Activated CD8-positive, alpha-beta memory T cell treated with anti-CD3 and anti-CD28 coated beads, Interleukin-2, amount 10 ng/mL, durations not matched to agents 7 days and 5 days (primary cell): ENCODE measurements at regions not wholly inside any gene's neighbourhood (a gene's known extent, or its start where the extent isn't known, plus 50 kb on each side); places are given as distances from the start of the nearest gene placed in this dataset.
"Not testable (repeated sequence)": the region's sequence is repeated elsewhere in the genome, so short reads cannot be mapped to it uniquely, and the experiment has no call there.

Source experiments
- ATAC-seq: fragments of 150-1000 bp; cut with Tn5 transposase; one replicate; pipeline ENCODE4 v1.10.0; 2021; ENCODE audit warnings: moderate library complexity
- CTCF ChIA-PET: fragments of 350-600 bp; sonication (Branson Sonifier 250); formaldehyde crosslinking; loops from one replicate; lab custom pipeline; 2021; ENCODE audit warnings: antibody characterized with exemption; lab: Charles Lee
- DNase-seq: peaks from one replicate; pipeline ENCODE4 v3.0.0-alpha.2; 2020
- H3K27ac Mint-ChIP-seq: one replicate; pipeline ENCODE4 v1.8.0; 2021; ENCODE audit warnings: mild to moderate bottlenecking, mixed read lengths
- H3K27me3 Mint-ChIP-seq: one replicate; pipeline ENCODE4 v1.8.0; 2021; ENCODE audit warnings: mixed read lengths
- H3K36me3 Mint-ChIP-seq: one replicate; pipeline ENCODE4 v1.8.0; 2021; ENCODE audit warnings: mild to moderate bottlenecking, mixed read lengths
- H3K4me1 Mint-ChIP-seq: one replicate; pipeline ENCODE4 v1.8.0; 2021; ENCODE audit warnings: mixed read lengths
- H3K4me3 Mint-ChIP-seq: one replicate; pipeline ENCODE4 v1.8.0; 2021; ENCODE audit warnings: mild to moderate bottlenecking, moderate library complexity, mixed read lengths
- H3K9me3 Mint-ChIP-seq: one replicate; pipeline ENCODE4 v1.8.0; 2022; ENCODE audit warnings: low read depth, mixed read lengths

GRCh38 chr17:16865077-16865613 lies 106.8 kb downstream of the TNFRSF13B start:
- H3K4me3 Mint-ChIP-seq, H3K27me3 Mint-ChIP-seq, H3K9me3 Mint-ChIP-seq, ATAC-seq, H3K27ac Mint-ChIP-seq, DNase-seq, H3K4me1 Mint-ChIP-seq, H3K36me3 Mint-ChIP-seq, CTCF ChIA-PET: not testable (repeated sequence)

- CTCF ChIA-PET, ATAC-seq, H3K4me3 Mint-ChIP-seq, H3K27me3 Mint-ChIP-seq, H3K9me3 Mint-ChIP-seq, H3K27ac Mint-ChIP-seq, H3K36me3 Mint-ChIP-seq, H3K4me1 Mint-ChIP-seq, DNase-seq: not testable (repeated sequence)
Measured at GRCh38 chr17:16864462-16865076, 107.3 kb downstream of the TNFRSF13B start.

GRCh38 chr17:16861152-16861551 lies 110.8 kb downstream of the TNFRSF13B start:
- H3K4me3 Mint-ChIP-seq, CTCF ChIA-PET, DNase-seq, H3K27ac Mint-ChIP-seq, H3K36me3 Mint-ChIP-seq, ATAC-seq, H3K4me1 Mint-ChIP-seq, H3K27me3 Mint-ChIP-seq, H3K9me3 Mint-ChIP-seq: not testable (repeated sequence)

GRCh38 chr17:16860467-16860866 lies 111.5 kb downstream of the TNFRSF13B start:
- ATAC-seq, DNase-seq, H3K4me1 Mint-ChIP-seq, CTCF ChIA-PET, H3K4me3 Mint-ChIP-seq, H3K27ac Mint-ChIP-seq, H3K36me3 Mint-ChIP-seq, H3K27me3 Mint-ChIP-seq, H3K9me3 Mint-ChIP-seq: not testable (repeated sequence)

- H3K9me3 Mint-ChIP-seq, H3K4me3 Mint-ChIP-seq, H3K4me1 Mint-ChIP-seq, H3K36me3 Mint-ChIP-seq, H3K27me3 Mint-ChIP-seq, ATAC-seq, CTCF ChIA-PET, H3K27ac Mint-ChIP-seq, DNase-seq: not testable (repeated sequence)
Measured at GRCh38 chr17:16859515-16859914, 112.4 kb downstream of the TNFRSF13B start.

GRCh38 chr17:16857746-16858145 lies 114.2 kb downstream of the TNFRSF13B start:
- H3K27ac Mint-ChIP-seq, H3K4me3 Mint-ChIP-seq, H3K9me3 Mint-ChIP-seq, H3K36me3 Mint-ChIP-seq, ATAC-seq, H3K27me3 Mint-ChIP-seq, H3K4me1 Mint-ChIP-seq, CTCF ChIA-PET, DNase-seq: not testable (repeated sequence)

- H3K36me3 Mint-ChIP-seq, H3K27me3 Mint-ChIP-seq, ATAC-seq, H3K4me3 Mint-ChIP-seq, H3K4me1 Mint-ChIP-seq, DNase-seq, CTCF ChIA-PET, H3K27ac Mint-ChIP-seq, H3K9me3 Mint-ChIP-seq: not testable (repeated sequence)
Measured at GRCh38 chr17:16856846-16857245, 115.1 kb downstream of the TNFRSF13B start.

GRCh38 chr17:16856171-16856570 lies 115.7 kb downstream of the TNFRSF13B start:
- DNase-seq, ATAC-seq, H3K4me3 Mint-ChIP-seq, H3K9me3 Mint-ChIP-seq, H3K4me1 Mint-ChIP-seq, H3K27me3 Mint-ChIP-seq, H3K27ac Mint-ChIP-seq, H3K36me3 Mint-ChIP-seq, CTCF ChIA-PET: not testable (repeated sequence)

- H3K9me3 Mint-ChIP-seq, H3K36me3 Mint-ChIP-seq, ATAC-seq, H3K27me3 Mint-ChIP-seq, DNase-seq, CTCF ChIA-PET, H3K4me1 Mint-ChIP-seq, H3K4me3 Mint-ChIP-seq, H3K27ac Mint-ChIP-seq: not testable (repeated sequence)
Measured at GRCh38 chr17:16854636-16855035, 117.3 kb downstream of the TNFRSF13B start.

GRCh38 chr17:16853661-16854320 lies 118.1 kb downstream of the TNFRSF13B start:
- no peaks in the 10 kb centered on the region for H3K27me3 Mint-ChIP-seq
- no peak overlapping the region for H3K4me3 Mint-ChIP-seq
- H3K36me3 Mint-ChIP-seq, result no peaks in the 10 kb centered on the region
- no peak for DNase-seq
- H3K9me3 Mint-ChIP-seq, result no peaks in the 10 kb centered on the region
- no peaks in the 10 kb centered on the region for H3K4me1 Mint-ChIP-seq
- no peak overlapping the region for H3K27ac Mint-ChIP-seq
- no peak for ATAC-seq
- CTCF ChIA-PET, result no interaction called here

GRCh38 chr17:16849861-16850260 lies 122.1 kb downstream of the TNFRSF13B start:
- H3K4me3 Mint-ChIP-seq, CTCF ChIA-PET, DNase-seq, H3K9me3 Mint-ChIP-seq, H3K36me3 Mint-ChIP-seq, H3K4me1 Mint-ChIP-seq, ATAC-seq, H3K27ac Mint-ChIP-seq, H3K27me3 Mint-ChIP-seq: not testable (repeated sequence)

- H3K36me3 Mint-ChIP-seq, DNase-seq, H3K9me3 Mint-ChIP-seq, CTCF ChIA-PET, H3K27ac Mint-ChIP-seq, ATAC-seq, H3K4me3 Mint-ChIP-seq, H3K27me3 Mint-ChIP-seq, H3K4me1 Mint-ChIP-seq: not testable (repeated sequence)
Measured at GRCh38 chr17:16848997-16849396, 122.9 kb downstream of the TNFRSF13B start.

- H3K36me3 Mint-ChIP-seq, H3K4me1 Mint-ChIP-seq, H3K27ac Mint-ChIP-seq, ATAC-seq, H3K27me3 Mint-ChIP-seq, H3K4me3 Mint-ChIP-seq, CTCF ChIA-PET, DNase-seq, H3K9me3 Mint-ChIP-seq: not testable (repeated sequence)
Measured at GRCh38 chr17:16845098-16845497, 126.8 kb downstream of the TNFRSF13B start.

- ATAC-seq, CTCF ChIA-PET, H3K9me3 Mint-ChIP-seq, H3K27ac Mint-ChIP-seq, H3K27me3 Mint-ChIP-seq, H3K36me3 Mint-ChIP-seq, DNase-seq, H3K4me3 Mint-ChIP-seq, H3K4me1 Mint-ChIP-seq: not testable (repeated sequence)
Measured at GRCh38 chr17:16844669-16845068, 127.2 kb downstream of the TNFRSF13B start.
